ENCODE measurements at regions not wholly inside any gene's neighbourhood (a gene's known extent, or its start where the extent isn't known, plus 50 kb on each side); places are given as distances from the start of the nearest gene placed in this dataset.
A peak's percentile ranks its signal among the peaks of the same experiment; 100 is the strongest.

DNA sequence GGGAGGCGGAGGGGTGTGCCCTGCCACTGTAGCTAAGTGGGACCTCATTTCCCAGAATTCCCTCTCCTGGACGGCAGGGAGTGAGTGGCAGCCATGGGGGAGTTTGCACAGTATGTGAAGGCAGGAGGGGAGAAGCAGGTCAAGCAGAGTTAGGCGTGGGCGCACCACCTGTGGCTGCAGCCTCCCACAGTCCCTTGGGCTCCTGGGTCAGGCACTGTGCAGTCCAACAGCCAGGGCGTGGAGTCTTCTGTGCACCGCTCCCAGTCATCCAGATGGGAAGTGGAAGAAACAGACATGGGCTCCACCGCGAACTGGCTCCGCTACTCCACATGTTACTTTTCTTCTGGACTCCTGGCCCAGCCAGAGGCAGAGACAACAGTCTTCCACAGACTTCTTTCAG, 85.4 kb upstream of the TIAM1 start:
- Histone ChIP-seq H3K4me3 (ENCODE audit: low read depth, low read length) (no peak overlapping the region), H3K27me3 (replicated peaks; ENCODE audit: control insufficient read depth, insufficient read depth, low read length) (no peaks in the 10 kb centered on the region), H3K9me3 (no peaks in the 10 kb centered on the region), H3K36me3 (ENCODE audit: control insufficient read depth, insufficient read depth, low read length) (no peaks in the 10 kb centered on the region), H3K4me1 (no peaks in the 10 kb centered on the region)
- no peak for DNase-seq
- Mint-ChIP-seq H3K36me3 (ENCODE audit: insufficient read depth, unreplicated experiment) (no peaks in the 10 kb centered on the region), H3K27me3 (ENCODE audit: insufficient read depth, unreplicated experiment) (no peaks in the 10 kb centered on the region), H3K4me3 (ENCODE audit: unreplicated experiment) (no peak overlapping the region), H3K9me3 (ENCODE audit: unreplicated experiment) (no peaks in the 10 kb centered on the region), H3K27ac (ENCODE audit: unreplicated experiment) (no peak overlapping the region), H3K4me1 (ENCODE audit: low read depth, unreplicated experiment) (peaks cover 6% of the 10 kb centered on the region)
- TF ChIP-seq, protein P1, sequence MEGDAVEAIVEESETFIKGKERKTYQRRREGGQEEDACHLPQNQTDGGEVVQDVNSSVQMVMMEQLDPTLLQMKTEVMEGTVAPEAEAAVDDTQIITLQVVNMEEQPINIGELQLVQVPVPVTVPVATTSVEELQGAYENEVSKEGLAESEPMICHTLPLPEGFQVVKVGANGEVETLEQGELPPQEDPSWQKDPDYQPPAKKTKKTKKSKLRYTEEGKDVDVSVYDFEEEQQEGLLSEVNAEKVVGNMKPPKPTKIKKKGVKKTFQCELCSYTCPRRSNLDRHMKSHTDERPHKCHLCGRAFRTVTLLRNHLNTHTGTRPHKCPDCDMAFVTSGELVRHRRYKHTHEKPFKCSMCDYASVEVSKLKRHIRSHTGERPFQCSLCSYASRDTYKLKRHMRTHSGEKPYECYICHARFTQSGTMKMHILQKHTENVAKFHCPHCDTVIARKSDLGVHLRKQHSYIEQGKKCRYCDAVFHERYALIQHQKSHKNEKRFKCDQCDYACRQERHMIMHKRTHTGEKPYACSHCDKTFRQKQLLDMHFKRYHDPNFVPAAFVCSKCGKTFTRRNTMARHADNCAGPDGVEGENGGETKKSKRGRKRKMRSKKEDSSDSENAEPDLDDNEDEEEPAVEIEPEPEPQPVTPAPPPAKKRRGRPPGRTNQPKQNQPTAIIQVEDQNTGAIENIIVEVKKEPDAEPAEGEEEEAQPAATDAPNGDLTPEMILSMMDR (IDR thresholded peaks at IDR 0.05; ENCODE audit: insufficient read depth in 1 of 2, low read depth in 1 of 2, low read length in 1 of 2, severe bottlenecking in 1 of 2, unreplicated experiment in 1 of 2) = no peak
- POLR2A ChIA-PET = no interaction called here
- intact Hi-C loops (cut with micrococcal nuclease; ENCODE audit: unreplicated experiment) = no loop called here
- CTCF ChIA-PET = no interaction called here
- no TSS peak for BruUV-seq (replicated peaks)

DNA sequence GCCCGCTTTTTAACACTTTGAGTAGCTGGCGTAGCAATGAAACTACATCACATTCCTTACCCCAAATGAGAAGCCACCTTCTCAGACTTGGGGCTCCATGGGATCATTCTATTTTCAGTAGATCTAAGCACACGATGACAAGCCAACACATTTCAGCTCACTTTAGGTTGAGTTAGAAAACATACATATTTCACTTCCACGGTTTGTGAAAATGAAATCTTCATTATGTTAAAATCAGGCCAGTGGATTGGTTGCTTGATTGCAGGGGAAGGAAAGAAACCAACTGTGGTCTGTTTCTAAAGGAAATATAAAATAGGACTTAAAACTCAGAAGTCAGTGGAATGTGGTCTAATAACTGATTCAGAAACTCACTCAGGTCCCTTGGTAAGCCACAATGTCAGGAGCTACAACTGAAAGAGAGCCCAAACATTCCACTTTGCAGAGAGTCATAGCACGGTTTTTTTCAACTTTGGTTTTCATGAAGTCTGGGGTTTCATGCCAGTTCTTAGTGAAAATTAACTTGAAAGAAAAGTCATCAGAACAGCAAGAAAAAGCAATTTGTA, 82.3 kb upstream of the TIAM1 start:
- no peaks in the 10 kb centered on the region for H3K27me3 ChIP-seq (replicated peaks; ENCODE audit: control insufficient read depth, insufficient read depth, low read length)
- Mint-ChIP-seq H3K9me3 (ENCODE audit: unreplicated experiment) (no peaks in the 10 kb centered on the region), H3K27me3 (ENCODE audit: insufficient read depth, unreplicated experiment) (no peaks in the 10 kb centered on the region), H3K36me3 (ENCODE audit: insufficient read depth, unreplicated experiment) (no peaks in the 10 kb centered on the region), H3K4me1 (ENCODE audit: low read depth, unreplicated experiment) (peaks cover 6% of the 10 kb centered on the region), H3K27ac (ENCODE audit: unreplicated experiment) (no peak overlapping the region), H3K4me3 (ENCODE audit: unreplicated experiment) (no peak overlapping the region)
- no peak for DNase-seq
- H3K9me3 ChIP-seq = no peaks in the 10 kb centered on the region
- H3K4me3 ChIP-seq (ENCODE audit: low read depth, low read length) = no peak overlapping the region
- H3K36me3 ChIP-seq (ENCODE audit: control insufficient read depth, insufficient read depth, low read length) = no peaks in the 10 kb centered on the region
- no TSS peak for BruUV-seq (replicated peaks)
- intact Hi-C loops (cut with micrococcal nuclease; ENCODE audit: unreplicated experiment) = no loop called here
- H3K4me1 ChIP-seq = no peaks in the 10 kb centered on the region
- TF ChIP-seq, protein P1 (IDR thresholded peaks at IDR 0.05; ENCODE audit: insufficient read depth in 1 of 2, low read depth in 1 of 2, low read length in 1 of 2, severe bottlenecking in 1 of 2, unreplicated experiment in 1 of 2) = no peak
- ChIA-PET CTCF (no interaction called here), POLR2A (no interaction called here)

DNA sequence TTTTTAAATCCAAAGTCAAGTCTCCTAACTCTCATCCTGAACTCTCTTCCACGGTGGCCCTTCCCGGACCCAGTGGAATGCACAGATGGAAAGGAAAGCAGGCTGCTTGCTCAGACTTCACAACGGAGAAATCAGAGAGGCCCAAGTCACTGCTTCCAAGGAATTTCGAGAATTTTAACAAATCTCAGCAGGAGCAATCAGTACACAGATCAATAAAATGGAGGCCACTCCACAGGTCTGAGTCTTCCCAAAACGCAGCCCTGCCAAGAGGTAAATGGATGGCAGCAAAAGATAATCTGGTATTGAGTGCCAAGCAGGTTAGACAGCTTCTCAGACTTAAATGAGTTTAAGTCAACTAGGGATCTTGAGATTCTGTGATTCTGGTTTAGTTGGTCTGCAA, 81.1 kb upstream of the TIAM1 start:
- no peak for DNase-seq
- no peaks in the 10 kb centered on the region for H3K9me3 Mint-ChIP-seq (ENCODE audit: unreplicated experiment)
- H3K36me3 ChIP-seq (ENCODE audit: control insufficient read depth, insufficient read depth, low read length) = no peaks in the 10 kb centered on the region
- H3K27ac Mint-ChIP-seq (ENCODE audit: unreplicated experiment) = peak overlapping the region; percentile 48
- no peak overlapping the region for H3K4me3 ChIP-seq (ENCODE audit: low read depth, low read length)
- no peaks in the 10 kb centered on the region for H3K27me3 ChIP-seq (replicated peaks; ENCODE audit: control insufficient read depth, insufficient read depth, low read length)
- no TSS peak for BruUV-seq (replicated peaks)
- H3K4me1 Mint-ChIP-seq (ENCODE audit: low read depth, unreplicated experiment) = peaks cover 6% of the 10 kb centered on the region
- no peaks in the 10 kb centered on the region for H3K36me3 Mint-ChIP-seq (ENCODE audit: insufficient read depth, unreplicated experiment)
- H3K4me3 Mint-ChIP-seq (ENCODE audit: unreplicated experiment) = no peak overlapping the region
- no peaks in the 10 kb centered on the region for H3K4me1 ChIP-seq
- intact Hi-C loops (cut with micrococcal nuclease; ENCODE audit: unreplicated experiment) = no loop called here
- no peaks in the 10 kb centered on the region for H3K27me3 Mint-ChIP-seq (ENCODE audit: insufficient read depth, unreplicated experiment)
- no peaks in the 10 kb centered on the region for H3K9me3 ChIP-seq
- POLR2A ChIA-PET = no interaction called here
- CTCF ChIA-PET = no interaction called here
- TF ChIP-seq, protein P1 (IDR thresholded peaks at IDR 0.05; ENCODE audit: insufficient read depth in 1 of 2, low read depth in 1 of 2, low read length in 1 of 2, severe bottlenecking in 1 of 2, unreplicated experiment in 1 of 2) = no peak

Measured in Caco-2 (cell line).